WTC11 (cell line): ENCODE measurements at regions not wholly inside any gene's neighbourhood (a gene's known extent, or its start where the extent isn't known, plus 50 kb on each side); places are given as distances from the start of the nearest gene placed in this dataset.

Experiments
- ATAC-seq: fragments of 200-7000 bp; cut with Tn5 transposase; 2 replicates; pipeline ENCODE4 v1.10.0; 2021; ENCODE audit warnings: mild to moderate bottlenecking, moderate library complexity
- CTCF ChIA-PET: fragments of 300-600 bp; sonication (Branson Sonifier 250); formaldehyde crosslinking; loops from one replicate; lab custom pipeline; 2021; ENCODE audit warnings: antibody characterized with exemption; lab: Charles Lee
- POLR2A ChIA-PET: fragments of 350-600 bp; sonication (Branson Sonifier 250); formaldehyde crosslinking; loops from one replicate; lab custom pipeline; 2021; ENCODE audit warnings: antibody characterized with exemption; lab: Charles Lee
- DNase-seq: peaks from one replicate; pipeline ENCODE4 v3.0.0; 2021; ENCODE audit warnings: low spot score
- H3K27ac Mint-ChIP-seq: 2 replicates; pipeline ENCODE4 v1.8.0; 2021; ENCODE audit warnings: mixed read lengths
- H3K27me3 Mint-ChIP-seq: 2 replicates; pipeline ENCODE4 v1.8.0; 2021; ENCODE audit warnings: low read depth, mild to moderate bottlenecking, moderate library complexity, mixed read lengths
- H3K36me3 Mint-ChIP-seq: 2 replicates; pipeline ENCODE4 v1.8.0; 2021; ENCODE audit warnings: mixed read lengths
- H3K4me1 Mint-ChIP-seq: 2 replicates; pipeline ENCODE4 v1.8.0; 2022; ENCODE audit warnings: mixed read lengths
- H3K4me3 Mint-ChIP-seq: 2 replicates; pipeline ENCODE4 v1.8.0; 2021; ENCODE audit warnings: mild to moderate bottlenecking, moderate library complexity, mixed read lengths
- H3K9me3 Mint-ChIP-seq: 2 replicates; pipeline ENCODE4 v1.8.0; 2021; ENCODE audit warnings: mixed read lengths
- AFF4 ChIP-seq: sonication (generic); formaldehyde crosslinking; IDR thresholded peaks from 2 replicates; pipeline ENCODE4 v1.8.1; 2023; ENCODE audit warnings: mild to moderate bottlenecking, missing genetic modification reagents, borderline replicate concordance
- ATF6 ChIP-seq: sonication (generic); formaldehyde crosslinking; IDR thresholded peaks from 2 replicates; pipeline ENCODE4 v1.8.1; 2023; ENCODE audit warnings: mild to moderate bottlenecking, missing genetic modification reagents
- ELF4 ChIP-seq: sonication (generic); formaldehyde crosslinking; IDR thresholded peaks from 2 replicates; pipeline ENCODE4 v1.8.1; 2022; ENCODE audit warnings: low read depth, mild to moderate bottlenecking, moderate library complexity, missing genetic modification reagents
- FOXJ3 ChIP-seq: sonication (generic); formaldehyde crosslinking; IDR thresholded peaks from 2 replicates; pipeline ENCODE4 v1.9.0; 2021; ENCODE audit warnings: missing genetic modification reagents, mild to moderate bottlenecking, borderline replicate concordance
- FOXP4 ChIP-seq: sonication (generic); formaldehyde crosslinking; IDR thresholded peaks from 2 replicates; pipeline ENCODE4 v1.8.0; 2022; ENCODE audit warnings: mild to moderate bottlenecking, missing genetic modification reagents
- HMGA2 ChIP-seq: fragments of 250-450 bp; sonication (Bioruptor Pico); IDR thresholded peaks from 2 replicates; pipeline ENCODE4 v1.4.0; 2021; ENCODE audit warnings: mild to moderate bottlenecking, moderate library complexity
- NFE2L1 ChIP-seq: sonication (generic); formaldehyde crosslinking; IDR thresholded peaks from 2 replicates; pipeline ENCODE4 v1.8.1; 2023; ENCODE audit warnings: missing genetic modification reagents
- NR3C1 ChIP-seq: sonication (generic); formaldehyde crosslinking; conservative IDR thresholded peaks from 2 replicates; pipeline ENCODE4 v1.8.1; 2023; ENCODE audit warnings: low read depth, mild to moderate bottlenecking, missing genetic modification reagents
- OVOL2 ChIP-seq: fragments of 250-450 bp; sonication (Bioruptor Pico); IDR thresholded peaks from 2 replicates; pipeline ENCODE4 v1.9.0; 2021; ENCODE audit warnings: mild to moderate bottlenecking, borderline replicate concordance
- PRDM15 ChIP-seq: sonication (generic); formaldehyde crosslinking; IDR thresholded peaks from 2 replicates; pipeline ENCODE4 v1.8.0; 2022; ENCODE audit warnings: missing genetic modification reagents
- TCF7 ChIP-seq: sonication (generic); formaldehyde crosslinking; IDR thresholded peaks from 2 replicates; pipeline ENCODE4 v1.8.0; 2022; ENCODE audit warnings: mild to moderate bottlenecking, low read depth, missing genetic modification reagents, moderate library complexity
- USF2 ChIP-seq: sonication (generic); formaldehyde crosslinking; IDR thresholded peaks from 2 replicates; pipeline ENCODE4 v1.8.1; 2023; ENCODE audit warnings: mild to moderate bottlenecking, missing genetic modification reagents, moderate library complexity
- ZNF425 ChIP-seq: fragments of 250-450 bp; sonication (Bioruptor Pico); conservative IDR thresholded peaks from 2 replicates; pipeline ENCODE4 v1.9.0; 2021; ENCODE audit warnings: mild to moderate bottlenecking
- ZNF512 ChIP-seq: sonication (generic); formaldehyde crosslinking; IDR thresholded peaks from 2 replicates; pipeline ENCODE4 v1.8.1; 2022; ENCODE audit warnings: missing genetic modification reagents, borderline replicate concordance
- ZSCAN18 ChIP-seq: fragments of 250-450 bp; sonication (Bioruptor Pico); IDR thresholded peaks from 2 replicates; pipeline ENCODE4 v2.1.2; 2022; ENCODE audit warnings: mild to moderate bottlenecking, moderate library complexity
- TF ChIP-seq, protein P1 (sequence below): sonication (generic); formaldehyde crosslinking; IDR thresholded peaks from 2 replicates; pipeline ENCODE4 v1.8.0; 2022; ENCODE audit warnings: mild to moderate bottlenecking, missing genetic modification reagents

DNA sequence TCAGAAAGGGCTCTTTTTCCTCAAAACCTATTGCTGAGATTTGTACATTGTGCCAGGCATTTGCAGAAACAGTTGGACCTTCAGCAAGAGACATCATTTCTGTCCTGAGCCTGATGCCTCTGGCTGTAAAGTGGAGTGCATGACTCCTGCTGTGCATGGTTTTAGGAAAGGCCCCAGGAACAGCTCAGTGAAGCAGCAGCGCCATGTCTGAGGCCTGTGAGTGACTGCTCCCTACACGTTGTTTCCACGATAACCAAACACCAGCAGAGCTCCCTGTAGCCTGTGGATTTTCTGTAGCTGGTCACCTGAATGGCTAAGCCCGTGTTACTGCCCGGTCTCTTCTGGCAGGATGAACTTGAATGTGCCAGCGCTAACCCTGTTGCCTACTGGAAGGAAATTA, 232.5 kb downstream of the TFAP2C start (continued):
- TF ChIP-seq ZNF512, result no peak
- no peak for TF ChIP-seq HMGA2 (CRISPR knock-in tag)
- no peak for TF ChIP-seq FOXP4 (CRISPR knock-in tag)
- no peak for TF ChIP-seq OVOL2
- TF ChIP-seq ZNF425 (CRISPR knock-in tag), result no peak
- TF ChIP-seq ATF6, result no peak
- no peak for TF ChIP-seq FOXJ3
- TF ChIP-seq ZSCAN18, result no peak

GRCh38 chr20:56865055-56865454, 235.9 kb downstream of the TFAP2C start:
- Mint-ChIP-seq H3K4me1 (peaks cover 31% of the 10 kb centered on the region), H3K9me3 (0 out of 2 replicates have a peak, but pooled peaks cover 3% of the 10 kb centered on the region), H3K36me3 (no peaks in the 10 kb centered on the region), H3K27me3 (peaks cover 9% of the 10 kb centered on the region; the same call in 1 of the 2 replicates), H3K27ac (no peak overlapping the region), H3K4me3 (no peak overlapping the region)
- DNase-seq (no peak), ATAC-seq (no peak)
- ChIA-PET POLR2A (no interaction called here), CTCF (interaction anchor here (0.8 to 1.0 kb wide), 3 partner anchors 21 to 127 kb away, joined by 3 read pairs; no protein-coding TSS in a partner anchor)
- TF ChIP-seq ELF4 (CRISPR knock-in tag) (no peak), AFF4 (CRISPR knock-in tag) (no peak), NFE2L1 (CRISPR knock-in tag) (no peak), PRDM15 (CRISPR knock-in tag) (no peak), NR3C1 (no peak), TCF7 (CRISPR knock-in tag) (no peak), USF2 (CRISPR knock-in tag) (no peak)
- TF ChIP-seq, protein P1, sequence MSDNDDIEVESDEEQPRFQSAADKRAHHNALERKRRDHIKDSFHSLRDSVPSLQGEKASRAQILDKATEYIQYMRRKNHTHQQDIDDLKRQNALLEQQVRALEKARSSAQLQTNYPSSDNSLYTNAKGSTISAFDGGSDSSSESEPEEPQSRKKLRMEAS, result no peak
